Osteocyte (in vitro differentiated cells): ENCODE measurements at regions not wholly inside any gene's neighbourhood (a gene's known extent, or its start where the extent isn't known, plus 50 kb on each side); places are given as distances from the start of the nearest gene placed in this dataset.
"Not testable (repeated sequence)": the region's sequence is repeated elsewhere in the genome, so short reads cannot be mapped to it uniquely, and the experiment has no call there.

Experiments used
- DNase-seq: peaks from one replicate; pipeline ENCODE4 v3.0.0; 2021; ENCODE audit warnings: mixed read lengths; ENCODE audit not compliant: unreplicated experiment; ENCODE audit errors: extremely low spot score
- H3K27ac Mint-ChIP-seq: one replicate; pipeline ENCODE4 v1.8.0; 2021; ENCODE audit warnings: mild to moderate bottlenecking, mixed read lengths; ENCODE audit not compliant: unreplicated experiment
- H3K27me3 Mint-ChIP-seq: one replicate; pipeline ENCODE4 v1.8.0; 2021; ENCODE audit warnings: mixed read lengths; ENCODE audit not compliant: unreplicated experiment
- H3K36me3 Mint-ChIP-seq: one replicate; pipeline ENCODE4 v1.8.0; 2021; ENCODE audit warnings: mixed read lengths; ENCODE audit not compliant: unreplicated experiment
- H3K4me1 Mint-ChIP-seq: one replicate; pipeline ENCODE4 v1.8.0; 2021; ENCODE audit warnings: mixed read lengths; ENCODE audit not compliant: unreplicated experiment
- H3K4me3 Mint-ChIP-seq: one replicate; pipeline ENCODE4 v1.8.0; 2021; ENCODE audit warnings: mild to moderate bottlenecking, moderate library complexity, mixed read lengths; ENCODE audit not compliant: unreplicated experiment
- H3K9me3 Mint-ChIP-seq: one replicate; pipeline ENCODE4 v1.8.0; 2021; ENCODE audit warnings: mixed read lengths; ENCODE audit not compliant: unreplicated experiment
- CTCF ChIP-seq: fragments of 200-600 bp; sonication (generic); IDR thresholded peaks from 2 replicates; pipeline ENCODE4 v1.5.0; 2021; ENCODE audit warnings: antibody characterized with exemption, mild to moderate bottlenecking, moderate library complexity

DNA sequence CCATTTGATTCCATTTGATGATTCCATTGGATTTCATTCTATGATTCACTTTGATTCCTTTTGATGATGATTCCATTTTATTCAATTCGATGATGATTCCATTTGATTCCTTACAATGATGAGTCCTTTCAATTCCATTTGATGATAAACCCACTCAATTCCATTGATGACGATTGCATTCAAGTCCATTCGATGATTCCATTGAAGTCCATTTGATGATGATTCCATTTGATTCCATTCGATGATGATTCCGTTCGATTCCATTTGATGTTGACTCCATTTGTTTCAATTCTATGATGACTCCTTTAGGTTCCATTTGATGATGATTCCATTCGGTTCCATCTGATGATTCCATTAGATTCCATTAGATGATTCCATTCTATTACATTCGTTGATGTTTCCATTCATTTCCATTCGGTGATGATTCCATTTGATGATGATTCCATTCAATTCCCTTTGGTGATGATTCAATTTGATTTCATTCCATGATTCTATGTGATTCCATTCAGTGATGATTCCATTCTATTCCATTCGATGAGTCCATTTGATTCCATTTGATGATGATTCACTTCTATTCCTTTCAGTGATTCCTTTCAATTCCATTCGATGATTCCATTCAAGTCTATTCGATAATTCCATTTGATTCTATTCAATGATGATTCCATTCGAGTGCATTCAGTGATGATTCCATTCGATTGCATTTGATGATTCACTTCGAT, 1106.0 kb downstream of the RPIA start:
- no peak for TF ChIP-seq CTCF
- H3K4me1 Mint-ChIP-seq, result no peaks in the 10 kb centered on the region
- H3K27ac Mint-ChIP-seq, result no peak overlapping the region
- H3K9me3 Mint-ChIP-seq, result peaks cover 40% of the 10 kb centered on the region
- H3K4me3 Mint-ChIP-seq, result no peak overlapping the region
- no peaks in the 10 kb centered on the region for H3K27me3 Mint-ChIP-seq
- H3K36me3 Mint-ChIP-seq, result peaks cover 12% of the 10 kb centered on the region
- DNase-seq, result no peak

DNA sequence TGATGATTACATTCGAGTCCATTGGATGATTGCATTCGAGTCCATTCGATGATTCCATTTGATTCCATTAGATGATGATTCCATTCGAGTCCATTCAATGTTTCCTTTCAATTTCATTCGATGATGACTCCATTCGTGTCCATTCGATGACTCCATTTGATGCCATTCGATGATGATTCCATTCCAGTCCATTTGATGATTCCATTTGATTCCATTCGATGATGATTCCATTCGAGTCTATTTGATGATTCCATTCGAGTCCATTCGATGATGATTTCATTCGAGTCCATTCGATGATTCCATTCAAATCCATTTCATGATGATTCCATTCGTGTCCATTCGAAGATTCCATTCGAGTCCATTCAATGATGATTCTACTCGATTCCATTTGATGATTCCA, 1109.7 kb downstream of the RPIA start:
- H3K4me3 Mint-ChIP-seq, H3K4me1 Mint-ChIP-seq, DNase-seq, H3K27ac Mint-ChIP-seq, H3K27me3 Mint-ChIP-seq: not testable (repeated sequence)
- peaks cover 12% of the 10 kb centered on the region for H3K36me3 Mint-ChIP-seq
- H3K9me3 Mint-ChIP-seq, result peaks cover 57% of the 10 kb centered on the region

- H3K27ac Mint-ChIP-seq, result not testable (repeated sequence)
Observed at GRCh38 chr2:89806363-89806762, 1114.9 kb downstream of the RPIA start.

GRCh38 chr2:89811295-89811694, 1119.8 kb downstream of the RPIA start:
- TF ChIP-seq CTCF, result no peak
- Mint-ChIP-seq H3K36me3 (peaks cover 1% of the 10 kb centered on the region), H3K27me3 (no peaks in the 10 kb centered on the region), H3K4me1 (no peaks in the 10 kb centered on the region), H3K27ac (no peak overlapping the region), H3K9me3 (peaks cover 62% of the 10 kb centered on the region), H3K4me3 (no peak overlapping the region)
- no peak for DNase-seq

More at GRCh38 chr2:89806363-89806762, 1114.9 kb downstream of the RPIA start:
- H3K36me3 Mint-ChIP-seq, H3K4me1 Mint-ChIP-seq, DNase-seq, H3K4me3 Mint-ChIP-seq, H3K27me3 Mint-ChIP-seq: not testable (repeated sequence)
- peaks cover 45% of the 10 kb centered on the region for H3K9me3 Mint-ChIP-seq

DNA sequence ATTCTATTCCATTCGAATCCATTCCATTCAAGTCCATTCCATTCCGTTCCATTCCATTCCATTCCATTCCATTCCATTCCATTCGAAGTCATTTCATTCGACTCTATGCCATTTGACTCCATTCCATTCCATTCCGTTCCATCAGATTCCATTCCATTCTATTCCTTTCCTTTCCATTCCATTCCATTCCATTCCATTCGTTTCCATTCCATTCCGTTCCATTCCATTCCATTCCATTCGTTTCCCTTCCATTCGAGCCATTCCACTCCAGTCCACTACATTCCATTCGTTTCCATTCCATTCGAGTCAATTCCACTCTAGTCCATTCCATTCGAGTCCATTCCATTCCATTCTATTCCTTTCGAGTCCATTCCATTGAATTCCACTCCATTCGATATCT, 1120.4 kb downstream of the RPIA start:
- not testable (repeated sequence) for H3K36me3 Mint-ChIP-seq, H3K27me3 Mint-ChIP-seq, H3K27ac Mint-ChIP-seq, H3K4me3 Mint-ChIP-seq, H3K4me1 Mint-ChIP-seq, DNase-seq
- peaks cover 62% of the 10 kb centered on the region for H3K9me3 Mint-ChIP-seq

DNA sequence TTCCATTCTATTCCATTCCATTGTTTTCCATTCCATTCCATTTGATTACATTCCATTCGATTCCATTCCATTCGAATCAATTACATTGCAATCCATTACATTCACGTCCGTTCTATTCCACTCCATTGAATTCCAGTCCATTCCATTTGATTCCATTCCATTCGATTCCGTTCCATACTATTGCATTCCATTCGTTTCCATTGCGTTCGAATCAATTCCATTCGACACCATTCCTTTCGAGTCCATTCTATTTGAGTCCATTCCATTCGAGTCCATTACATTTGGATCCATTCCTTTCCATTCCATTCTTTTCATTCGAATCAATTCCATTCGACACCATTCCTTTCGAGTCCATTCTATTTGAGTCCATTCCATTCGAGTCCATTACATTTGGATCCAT, 1122.9 kb downstream of the RPIA start:
- peaks cover 66% of the 10 kb centered on the region for H3K9me3 Mint-ChIP-seq

GRCh38 chr2:89818873-89819272, 1127.4 kb downstream of the RPIA start:
- no peak for DNase-seq
- no peaks in the 10 kb centered on the region for H3K4me1 Mint-ChIP-seq
- no peaks in the 10 kb centered on the region for H3K36me3 Mint-ChIP-seq
- no peak overlapping the region for H3K27ac Mint-ChIP-seq
- TF ChIP-seq CTCF, result no peak
- no peak overlapping the region for H3K4me3 Mint-ChIP-seq
- no peaks in the 10 kb centered on the region for H3K27me3 Mint-ChIP-seq
- peaks cover 74% of the 10 kb centered on the region for H3K9me3 Mint-ChIP-seq

More for the DNA sequence above, 1122.9 kb downstream of the RPIA start:
- H3K36me3 Mint-ChIP-seq, H3K27me3 Mint-ChIP-seq, DNase-seq, H3K4me1 Mint-ChIP-seq, H3K27ac Mint-ChIP-seq, H3K4me3 Mint-ChIP-seq: not testable (repeated sequence)
